22Rv1 (cell line): ENCODE measurements at regions not wholly inside any gene's neighbourhood (a gene's known extent, or its start where the extent isn't known, plus 50 kb on each side); places are given as distances from the start of the nearest gene placed in this dataset.

Source experiments
- H3K27ac ChIP-seq: fragments of 450-650 bp; 2 replicates; pipeline ENCODE4 v1.5.1; 2017
- CTCF ChIP-seq: fragments of 450-650 bp; IDR thresholded peaks from 2 replicates; pipeline ENCODE4 v1.5.1; 2017; ENCODE audit warnings: mild to moderate bottlenecking
- ZFX ChIP-seq: fragments of 450-650 bp; IDR thresholded peaks from 2 replicates; pipeline ENCODE4 v1.6.1; 2017; ENCODE audit warnings: antibody characterized with exemption, borderline replicate concordance

DNA sequence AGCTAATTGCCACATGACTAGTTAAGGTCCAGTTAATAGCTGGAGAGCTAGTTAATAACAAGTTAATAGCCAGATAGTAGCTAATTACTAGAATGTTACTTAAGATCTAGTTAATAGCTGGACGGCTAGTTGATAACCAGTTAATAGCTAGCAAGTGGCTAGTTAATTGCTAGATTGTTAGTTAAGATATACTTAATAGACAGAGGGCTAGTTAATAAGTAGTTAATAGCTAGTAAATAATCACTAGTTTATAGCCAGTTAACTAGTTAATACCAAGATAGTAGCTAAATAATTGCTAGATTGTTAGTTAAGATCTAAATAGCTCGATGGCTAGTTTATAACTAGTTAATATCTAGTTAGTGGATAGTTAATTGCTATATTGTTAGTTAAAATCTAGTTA lies 632.6 kb upstream of the CT83 start:
- no peak overlapping the region for H3K27ac ChIP-seq
- TF ChIP-seq ZFX = no peak
- TF ChIP-seq CTCF = no peak

DNA sequence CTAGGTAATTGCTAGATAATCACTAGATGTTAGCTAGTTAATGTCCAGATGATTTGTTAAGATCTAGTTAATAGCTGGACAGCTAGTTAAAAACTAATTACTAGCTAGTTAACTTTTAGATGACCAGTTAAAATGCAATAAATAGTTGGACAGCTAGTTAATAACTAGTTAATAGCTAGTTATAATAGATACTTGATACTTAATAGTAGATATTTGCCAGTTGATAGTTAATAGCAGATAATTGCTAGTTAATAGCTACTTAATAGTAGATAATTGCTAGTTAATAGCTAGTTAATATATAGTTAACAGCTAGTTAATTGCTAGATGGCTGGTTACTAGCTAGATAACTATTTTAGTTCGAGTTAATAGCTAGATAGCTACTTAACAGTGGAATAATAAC lies 631.4 kb upstream of the CT83 start:
- no peak overlapping the region for H3K27ac ChIP-seq
- TF ChIP-seq CTCF (no peak), ZFX (no peak)

GRCh38 chrX:117093319-117093718 lies 630.5 kb upstream of the CT83 start:
- TF ChIP-seq CTCF (no peak), ZFX (no peak)
- no peak overlapping the region for H3K27ac ChIP-seq

DNA sequence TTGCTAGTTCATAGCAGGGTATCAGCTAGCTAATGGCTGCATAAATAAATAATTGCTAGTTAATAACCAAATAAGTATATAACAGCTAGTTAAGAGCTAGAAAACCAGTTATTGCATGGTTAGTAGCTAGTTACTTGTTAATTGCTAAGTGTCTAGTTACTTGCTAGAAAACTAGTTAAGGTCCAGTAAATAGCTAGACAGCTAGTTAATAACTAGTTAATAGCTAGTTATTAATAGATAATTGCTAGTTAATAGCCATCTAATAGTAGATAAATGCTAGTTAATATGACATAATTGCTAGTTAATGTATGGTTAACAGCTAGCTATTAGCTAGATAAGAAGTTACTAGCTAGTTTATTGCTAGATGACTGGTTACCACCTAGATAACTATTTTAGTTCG lies 629.9 kb upstream of the CT83 start:
- TF ChIP-seq CTCF (no peak), ZFX (no peak)
- H3K27ac ChIP-seq = no peak overlapping the region

DNA sequence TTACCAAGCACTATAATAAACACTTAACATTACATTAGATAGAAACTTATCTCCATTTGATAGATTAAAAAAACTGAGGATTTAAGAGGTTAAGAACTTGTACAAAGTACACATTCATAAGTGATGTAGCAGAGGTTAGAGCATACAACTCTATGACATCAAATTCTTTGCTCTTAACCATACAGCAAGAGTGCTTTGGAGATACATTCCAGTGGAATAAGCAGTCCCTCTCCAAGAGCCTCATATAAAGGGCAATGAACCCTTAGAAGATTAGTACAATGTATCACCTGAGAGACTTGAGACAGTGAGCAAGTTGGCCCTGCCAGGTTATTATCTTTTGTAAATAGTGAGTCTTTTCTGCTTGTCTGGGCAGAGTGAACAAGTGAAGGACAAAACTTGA lies 600.4 kb upstream of the CT83 start:
- no peak for TF ChIP-seq CTCF
- TF ChIP-seq ZFX = no peak
- no peak overlapping the region for H3K27ac ChIP-seq

GRCh38 chrX:117059848-117060247 lies 597.1 kb upstream of the CT83 start:
- no peak for TF ChIP-seq ZFX
- TF ChIP-seq CTCF = no peak
- no peak overlapping the region for H3K27ac ChIP-seq

- no peak for TF ChIP-seq ZFX
- TF ChIP-seq CTCF = no peak
- no peak overlapping the region for H3K27ac ChIP-seq
These were observed 590.5 kb upstream of the CT83 start for GRCh38 chrX:117053260-117053659.
